Nephron (organoid): ENCODE measurements at regions not wholly inside any gene's neighbourhood (a gene's known extent, or its start where the extent isn't known, plus 50 kb on each side); places are given as distances from the start of the nearest gene placed in this dataset.
"Not testable (repeated sequence)": the region's sequence is repeated elsewhere in the genome, so short reads cannot be mapped to it uniquely, and the experiment has no call there.

Experiments used
- H3K27ac Mint-ChIP-seq, 3 experiments: 2 replicates each; pipeline ENCODE4 v1.8.0; 2020; ENCODE audit warnings: mixed read lengths in 3 of 3, mild to moderate bottlenecking in 2 of 3, moderate library complexity in 1 of 3
- H3K27me3 Mint-ChIP-seq: 2 replicates; pipeline ENCODE4 v1.8.0; 2021; ENCODE audit warnings: low read depth, mild to moderate bottlenecking, moderate library complexity, mixed read lengths
- H3K36me3 Mint-ChIP-seq: 2 replicates; pipeline ENCODE4 v1.8.0; 2020; ENCODE audit warnings: low read depth, mixed read lengths
- H3K4me1 Mint-ChIP-seq: 2 replicates; pipeline ENCODE4 v1.8.0; 2020; ENCODE audit warnings: mixed read lengths
- H3K4me3 Mint-ChIP-seq, 3 experiments: 2 replicates each; pipeline ENCODE4 v1.8.0; 2020; ENCODE audit warnings: mild to moderate bottlenecking in 3 of 3, mixed read lengths in 3 of 3, moderate library complexity in 2 of 3
- H3K9me3 Mint-ChIP-seq: 2 replicates; pipeline ENCODE4 v1.8.0; 2020; ENCODE audit warnings: mixed read lengths
- TF ChIP-seq, protein P1 (sequence below), 3 experiments: fragments of 200-600 bp; sonication (generic); IDR thresholded peaks; one replicate each; pipeline ENCODE4 v1.5.0; 2021; ENCODE audit warnings: antibody characterized with exemption in 3 of 3; ENCODE audit not compliant: unreplicated experiment in 3 of 3

GRCh38 chr1:213622365-213623063 lies 365.3 kb upstream of the PROX1 start:
- no peak overlapping the region for H3K4me3 Mint-ChIP-seq
- peaks cover 20% of the 10 kb centered on the region for H3K4me1 Mint-ChIP-seq

DNA sequence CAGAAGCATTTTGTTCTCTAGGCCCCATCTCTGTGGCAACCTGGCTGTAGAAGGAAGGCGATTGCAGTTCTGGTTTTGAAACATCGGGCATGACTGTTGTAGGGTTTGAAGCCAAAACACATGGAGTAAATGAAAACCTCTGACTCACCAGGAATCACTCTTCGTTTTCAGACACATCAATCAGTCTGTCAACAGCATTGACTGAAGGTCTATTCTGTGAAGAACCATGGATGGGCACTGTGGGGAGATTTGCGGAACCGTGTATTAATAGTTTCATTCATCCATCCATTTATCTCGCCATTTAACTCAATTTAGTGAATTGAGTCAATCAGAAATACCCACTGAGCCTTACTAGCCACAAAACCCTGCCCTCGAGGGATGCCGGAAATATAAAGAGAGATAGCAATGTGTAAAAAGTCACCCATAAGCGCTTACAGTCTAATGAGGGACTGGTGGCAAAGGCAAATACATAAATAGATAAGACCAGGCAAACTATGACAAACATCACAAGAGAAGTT lies 364.6 kb upstream of the PROX1 start:
- Mint-ChIP-seq H3K27me3 (no peaks in the 10 kb centered on the region), H3K9me3 (peaks cover 15% of the 10 kb centered on the region), H3K4me3 (no peak overlapping the region), H3K27ac (no peak overlapping the region), H3K4me1 (peaks cover 20% of the 10 kb centered on the region), H3K36me3 (no peaks in the 10 kb centered on the region)
- TF ChIP-seq, protein P1, sequence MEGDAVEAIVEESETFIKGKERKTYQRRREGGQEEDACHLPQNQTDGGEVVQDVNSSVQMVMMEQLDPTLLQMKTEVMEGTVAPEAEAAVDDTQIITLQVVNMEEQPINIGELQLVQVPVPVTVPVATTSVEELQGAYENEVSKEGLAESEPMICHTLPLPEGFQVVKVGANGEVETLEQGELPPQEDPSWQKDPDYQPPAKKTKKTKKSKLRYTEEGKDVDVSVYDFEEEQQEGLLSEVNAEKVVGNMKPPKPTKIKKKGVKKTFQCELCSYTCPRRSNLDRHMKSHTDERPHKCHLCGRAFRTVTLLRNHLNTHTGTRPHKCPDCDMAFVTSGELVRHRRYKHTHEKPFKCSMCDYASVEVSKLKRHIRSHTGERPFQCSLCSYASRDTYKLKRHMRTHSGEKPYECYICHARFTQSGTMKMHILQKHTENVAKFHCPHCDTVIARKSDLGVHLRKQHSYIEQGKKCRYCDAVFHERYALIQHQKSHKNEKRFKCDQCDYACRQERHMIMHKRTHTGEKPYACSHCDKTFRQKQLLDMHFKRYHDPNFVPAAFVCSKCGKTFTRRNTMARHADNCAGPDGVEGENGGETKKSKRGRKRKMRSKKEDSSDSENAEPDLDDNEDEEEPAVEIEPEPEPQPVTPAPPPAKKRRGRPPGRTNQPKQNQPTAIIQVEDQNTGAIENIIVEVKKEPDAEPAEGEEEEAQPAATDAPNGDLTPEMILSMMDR (IDR thresholded peaks at IDR 0.05; ENCODE audit: unreplicated experiment in 3 of 3) = no peak

More at GRCh38 chr1:213622365-213623063, 365.3 kb upstream of the PROX1 start:
- TF ChIP-seq, protein P1 (IDR thresholded peaks at IDR 0.05; ENCODE audit: unreplicated experiment in 3 of 3) = no peak
- no peaks in the 10 kb centered on the region for H3K36me3 Mint-ChIP-seq
- peaks cover 12% of the 10 kb centered on the region for H3K9me3 Mint-ChIP-seq
- no peaks in the 10 kb centered on the region for H3K27me3 Mint-ChIP-seq
- H3K27ac Mint-ChIP-seq = no peak overlapping the region

GRCh38 chr1:213623862-213624261 lies 363.9 kb upstream of the PROX1 start:
- Mint-ChIP-seq H3K4me3 (no peak overlapping the region), H3K4me1 (peaks cover 20% of the 10 kb centered on the region), H3K36me3 (no peaks in the 10 kb centered on the region), H3K9me3 (peaks cover 20% of the 10 kb centered on the region), H3K27me3 (no peaks in the 10 kb centered on the region), H3K27ac (no peak overlapping the region)
- TF ChIP-seq, protein P1 (IDR thresholded peaks at IDR 0.05; ENCODE audit: unreplicated experiment in 3 of 3) = no peak

DNA sequence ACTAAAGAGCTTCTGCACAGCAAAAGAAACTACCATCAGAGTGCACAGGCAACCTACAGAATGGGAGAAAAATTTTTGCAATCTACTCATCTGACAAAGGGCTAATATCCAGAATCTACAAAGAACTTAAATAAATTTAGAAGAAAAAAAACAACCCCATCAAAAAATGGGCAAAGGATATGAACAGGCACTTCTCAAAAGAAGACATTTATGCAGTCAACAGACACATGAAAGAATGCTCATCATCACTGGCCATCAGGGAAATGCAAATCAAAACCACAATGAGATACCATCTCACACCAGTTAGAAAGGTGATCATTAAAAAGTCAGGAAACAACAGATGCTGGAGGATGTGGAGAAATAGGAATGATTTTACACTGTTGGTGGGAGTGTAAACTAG lies 351.0 kb upstream of the PROX1 start:
- H3K4me1 Mint-ChIP-seq, H3K36me3 Mint-ChIP-seq, H3K27ac Mint-ChIP-seq, H3K27me3 Mint-ChIP-seq, H3K4me3 Mint-ChIP-seq: not testable (repeated sequence)
- H3K9me3 Mint-ChIP-seq = peaks cover 33% of the 10 kb centered on the region

GRCh38 chr1:213641312-213641711 lies 346.5 kb upstream of the PROX1 start:
- H3K4me1 Mint-ChIP-seq = no peaks in the 10 kb centered on the region
- TF ChIP-seq, protein P1 (IDR thresholded peaks at IDR 0.05; ENCODE audit: unreplicated experiment in 3 of 3) = no peak
- H3K4me3 Mint-ChIP-seq = no peak overlapping the region
- H3K36me3 Mint-ChIP-seq = no peaks in the 10 kb centered on the region
- no peak overlapping the region for H3K27ac Mint-ChIP-seq
- peaks cover 7% of the 10 kb centered on the region for H3K9me3 Mint-ChIP-seq
- H3K27me3 Mint-ChIP-seq = no peaks in the 10 kb centered on the region

DNA sequence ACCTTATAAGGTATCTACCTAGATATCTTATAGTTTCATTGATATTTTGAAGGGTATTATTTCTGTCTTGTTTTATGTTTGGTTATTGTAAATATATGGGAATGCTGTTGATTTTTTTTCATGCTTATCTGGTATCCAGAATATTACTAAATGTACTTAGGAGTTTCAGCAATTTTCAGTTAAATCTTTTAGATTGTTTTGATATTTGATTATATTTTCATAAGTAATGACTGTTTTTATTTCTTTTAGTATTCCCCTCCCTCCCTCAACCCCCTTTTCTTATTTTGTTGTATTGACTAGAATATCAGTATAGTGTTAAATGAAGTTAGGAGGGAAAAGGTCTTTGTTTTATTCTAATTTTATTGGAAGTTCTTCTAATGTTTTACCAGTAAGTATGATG lies 344.4 kb upstream of the PROX1 start:
- peaks cover 2% of the 10 kb centered on the region for H3K9me3 Mint-ChIP-seq
- TF ChIP-seq, protein P1 (IDR thresholded peaks at IDR 0.05; ENCODE audit: unreplicated experiment in 3 of 3) = no peak
- H3K4me3 Mint-ChIP-seq = no peak overlapping the region
- no peaks in the 10 kb centered on the region for H3K27me3 Mint-ChIP-seq
- H3K36me3 Mint-ChIP-seq = no peaks in the 10 kb centered on the region
- no peak overlapping the region for H3K27ac Mint-ChIP-seq
- no peaks in the 10 kb centered on the region for H3K4me1 Mint-ChIP-seq
